ENCODE measurements at regions not wholly inside any gene's neighbourhood (a gene's known extent, or its start where the extent isn't known, plus 50 kb on each side); places are given as distances from the start of the nearest gene placed in this dataset.

GRCh38 chr12:24460099-24460498 lies 488.8 kb downstream of the BCAT1 start:
- FAIRE-seq: no peak
- H3K27ac ChIP-seq (ENCODE audit: low read depth, low read length): no peak overlapping the region

DNA sequence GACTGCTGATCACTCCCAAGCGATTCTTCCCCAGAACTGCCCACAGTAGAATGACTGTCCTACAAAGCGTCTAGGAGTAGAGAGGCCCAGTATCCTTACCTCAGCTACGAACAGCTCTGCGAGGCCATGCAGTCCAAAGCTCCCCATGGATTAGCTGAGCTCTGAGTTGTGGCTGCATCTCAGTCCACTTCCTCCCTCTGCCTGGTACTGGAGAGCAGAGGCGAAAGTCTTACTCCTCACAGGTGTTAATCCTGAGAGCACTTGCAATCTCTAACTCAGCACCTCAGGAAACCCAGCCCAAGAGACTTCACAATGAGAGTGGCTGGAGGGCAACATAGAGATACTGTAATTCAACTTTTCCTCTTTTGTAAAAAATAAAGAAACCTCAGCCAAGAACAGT lies 493.1 kb downstream of the BCAT1 start:
- Mint-ChIP-seq H3K27me3 (ENCODE audit: low read depth, unreplicated experiment) (no peaks in the 10 kb centered on the region), H3K9me3 (ENCODE audit: unreplicated experiment) (no peaks in the 10 kb centered on the region), H3K36me3 (ENCODE audit: low read depth, unreplicated experiment) (no peaks in the 10 kb centered on the region), H3K27ac (ENCODE audit: unreplicated experiment) (no peak overlapping the region), H3K4me3 (ENCODE audit: unreplicated experiment) (no peak overlapping the region), H3K4me1 (ENCODE audit: low read depth, unreplicated experiment) (no peaks in the 10 kb centered on the region)
- Histone ChIP-seq H3K4me1 (ENCODE audit: insufficient read depth, low read length) (no peaks in the 10 kb centered on the region), H2AFZ (ENCODE audit: low read depth, low read length) (no peak overlapping the region), H3K27me3 (ENCODE audit: insufficient read depth, low read length) (no peaks in the 10 kb centered on the region), H4K20me1 (ENCODE audit: insufficient read depth, low read length) (no peaks in the 10 kb centered on the region), H3K9me3 (ENCODE audit: insufficient read depth, low read depth, low read length) (no peaks in the 10 kb centered on the region), H3K36me3 (ENCODE audit: insufficient read depth, low read length) (no peaks in the 10 kb centered on the region), H3K9ac (ENCODE audit: low read length) (no peak overlapping the region), H3K4me2 (ENCODE audit: low read length) (no peak overlapping the region), H3K27ac (ENCODE audit: low read depth, low read length) (no peak overlapping the region), H3K4me3 (ENCODE audit: insufficient read depth, low read depth, low read length) (no peak overlapping the region), H3K79me2 (ENCODE audit: insufficient read depth, low read length) (no peaks in the 10 kb centered on the region)
- FAIRE-seq: no peak
- DNase-seq (ENCODE audit: low read depth): no peak
- TF ChIP-seq, protein P1, sequence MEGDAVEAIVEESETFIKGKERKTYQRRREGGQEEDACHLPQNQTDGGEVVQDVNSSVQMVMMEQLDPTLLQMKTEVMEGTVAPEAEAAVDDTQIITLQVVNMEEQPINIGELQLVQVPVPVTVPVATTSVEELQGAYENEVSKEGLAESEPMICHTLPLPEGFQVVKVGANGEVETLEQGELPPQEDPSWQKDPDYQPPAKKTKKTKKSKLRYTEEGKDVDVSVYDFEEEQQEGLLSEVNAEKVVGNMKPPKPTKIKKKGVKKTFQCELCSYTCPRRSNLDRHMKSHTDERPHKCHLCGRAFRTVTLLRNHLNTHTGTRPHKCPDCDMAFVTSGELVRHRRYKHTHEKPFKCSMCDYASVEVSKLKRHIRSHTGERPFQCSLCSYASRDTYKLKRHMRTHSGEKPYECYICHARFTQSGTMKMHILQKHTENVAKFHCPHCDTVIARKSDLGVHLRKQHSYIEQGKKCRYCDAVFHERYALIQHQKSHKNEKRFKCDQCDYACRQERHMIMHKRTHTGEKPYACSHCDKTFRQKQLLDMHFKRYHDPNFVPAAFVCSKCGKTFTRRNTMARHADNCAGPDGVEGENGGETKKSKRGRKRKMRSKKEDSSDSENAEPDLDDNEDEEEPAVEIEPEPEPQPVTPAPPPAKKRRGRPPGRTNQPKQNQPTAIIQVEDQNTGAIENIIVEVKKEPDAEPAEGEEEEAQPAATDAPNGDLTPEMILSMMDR (IDR thresholded peaks at IDR 0.05; ENCODE audit: insufficient read depth, low read depth, low read length): no peak
- no peak for TF ChIP-seq EZH2 (IDR thresholded peaks at IDR 0.05; ENCODE audit: insufficient read depth, low read length)

More at GRCh38 chr12:24460099-24460498, 488.8 kb downstream of the BCAT1 start:
- H3K9me3 Mint-ChIP-seq (ENCODE audit: unreplicated experiment): no peaks in the 10 kb centered on the region
- no peaks in the 10 kb centered on the region for H4K20me1 ChIP-seq (ENCODE audit: insufficient read depth, low read length)
- no peak overlapping the region for H3K9ac ChIP-seq (ENCODE audit: low read length)
- no peak overlapping the region for H3K27ac Mint-ChIP-seq (ENCODE audit: unreplicated experiment)
- no peaks in the 10 kb centered on the region for H3K4me1 Mint-ChIP-seq (ENCODE audit: low read depth, unreplicated experiment)
- H3K36me3 Mint-ChIP-seq (ENCODE audit: low read depth, unreplicated experiment): no peaks in the 10 kb centered on the region
- H3K4me3 ChIP-seq (ENCODE audit: insufficient read depth, low read depth, low read length): no peak overlapping the region
- H3K4me2 ChIP-seq (ENCODE audit: low read length): no peak overlapping the region
- H3K36me3 ChIP-seq (ENCODE audit: insufficient read depth, low read length): no peaks in the 10 kb centered on the region
- no peak for DNase-seq (ENCODE audit: low read depth)
- H2AFZ ChIP-seq (ENCODE audit: low read depth, low read length): no peak overlapping the region
- TF ChIP-seq, protein P1 (IDR thresholded peaks at IDR 0.05; ENCODE audit: insufficient read depth, low read depth, low read length): no peak
- no peak for TF ChIP-seq EZH2 (IDR thresholded peaks at IDR 0.05; ENCODE audit: insufficient read depth, low read length)
- no peaks in the 10 kb centered on the region for H3K79me2 ChIP-seq (ENCODE audit: insufficient read depth, low read length)
- no peak overlapping the region for H3K4me3 Mint-ChIP-seq (ENCODE audit: unreplicated experiment)
- no peaks in the 10 kb centered on the region for H3K27me3 Mint-ChIP-seq (ENCODE audit: low read depth, unreplicated experiment)
- H3K4me1 ChIP-seq (ENCODE audit: insufficient read depth, low read length): no peaks in the 10 kb centered on the region
- no peaks in the 10 kb centered on the region for H3K9me3 ChIP-seq (ENCODE audit: insufficient read depth, low read depth, low read length)
- H3K27me3 ChIP-seq (ENCODE audit: insufficient read depth, low read length): no peaks in the 10 kb centered on the region

- Histone ChIP-seq H3K27ac (ENCODE audit: low read depth, low read length) (no peak overlapping the region), H3K9me3 (ENCODE audit: insufficient read depth, low read depth, low read length) (no peaks in the 10 kb centered on the region), H3K79me2 (ENCODE audit: insufficient read depth, low read length) (no peaks in the 10 kb centered on the region), H3K9ac (ENCODE audit: low read length) (no peak overlapping the region), H3K36me3 (ENCODE audit: insufficient read depth, low read length) (no peaks in the 10 kb centered on the region), H3K4me3 (ENCODE audit: insufficient read depth, low read depth, low read length) (no peak overlapping the region), H3K27me3 (ENCODE audit: insufficient read depth, low read length) (no peaks in the 10 kb centered on the region), H3K4me1 (ENCODE audit: insufficient read depth, low read length) (no peaks in the 10 kb centered on the region), H4K20me1 (ENCODE audit: insufficient read depth, low read length) (no peaks in the 10 kb centered on the region), H2AFZ (ENCODE audit: low read depth, low read length) (no peak overlapping the region), H3K4me2 (ENCODE audit: low read length) (no peak overlapping the region)
- H3K4me3 Mint-ChIP-seq (ENCODE audit: unreplicated experiment): no peak overlapping the region
- H3K36me3 Mint-ChIP-seq (ENCODE audit: low read depth, unreplicated experiment): no peaks in the 10 kb centered on the region
- TF ChIP-seq, protein P1 (IDR thresholded peaks at IDR 0.05; ENCODE audit: insufficient read depth, low read depth, low read length): no peak
- no peak for TF ChIP-seq EZH2 (IDR thresholded peaks at IDR 0.05; ENCODE audit: insufficient read depth, low read length)
- FAIRE-seq: no peak
- no peaks in the 10 kb centered on the region for H3K9me3 Mint-ChIP-seq (ENCODE audit: unreplicated experiment)
- no peaks in the 10 kb centered on the region for H3K27me3 Mint-ChIP-seq (ENCODE audit: low read depth, unreplicated experiment)
- no peak overlapping the region for H3K27ac Mint-ChIP-seq (ENCODE audit: unreplicated experiment)
- H3K4me1 Mint-ChIP-seq (ENCODE audit: low read depth, unreplicated experiment): no peaks in the 10 kb centered on the region
- no peak for DNase-seq (ENCODE audit: low read depth)
Observed at GRCh38 chr12:24447678-24448077, 498.2 kb upstream of the SOX5 start.
